ENCODE measurements at regions not wholly inside any gene's neighbourhood (a gene's known extent, or its start where the extent isn't known, plus 50 kb on each side); places are given as distances from the start of the nearest gene placed in this dataset.

- TF ChIP-seq HOMEZ (CRISPR knock-in tag; IDR thresholded peaks at IDR 0.05; ENCODE audit: low read depth) (no peak), ZSCAN25 (CRISPR knock-in tag; IDR thresholded peaks at IDR 0.05) (no peak), NR3C1 (CRISPR knock-in tag; IDR thresholded peaks at IDR 0.05) (no peak), SSRP1 (CRISPR knock-in tag; IDR thresholded peaks at IDR 0.05) (no peak), ZKSCAN1 (IDR thresholded peaks at IDR 0.05; ENCODE audit: low read length) (no peak), ZNF256 (CRISPR knock-in tag; conservative IDR thresholded peaks at IDR 0.05) (no peak), AGO2 (optimal IDR thresholded peaks at IDR 0.05; ENCODE audit: low read depth, low read length) (no peak), ARID2 (CRISPR knock-in tag; IDR thresholded peaks at IDR 0.05; ENCODE audit: borderline replicate concordance) (no peak), POLR2AphosphoS5 (IDR thresholded peaks at IDR 0.05; ENCODE audit: low read depth, low read length) (no peak), ZNF331 (CRISPR knock-in tag; IDR thresholded peaks at IDR 0.05) (no peak)
Measured at GRCh38 chr2:204223544-204223943, 287.0 kb downstream of the ICOS start (continued).

- Histone ChIP-seq H3K27me3 (ENCODE audit: control insufficient read depth in 1 of 2, insufficient read depth in 2 of 2, low read length in 2 of 2) (no peaks in the 10 kb centered on the region), H3K4me3 (replicated peaks in 1 of 3; ENCODE audit: insufficient read depth in 1 of 3, low read depth in 2 of 3, low read length in 3 of 3) (no peak overlapping the region), H4K20me1 (ENCODE audit: insufficient read depth, low read length) (no peaks in the 10 kb centered on the region), H3K4me2 (ENCODE audit: low read depth, low read length) (no peak overlapping the region), H3K27ac (ENCODE audit: extremely low read length, insufficient read depth, low read length) (no peak overlapping the region), H3K4me1 (ENCODE audit: insufficient read depth, low read length) (no peaks in the 10 kb centered on the region), H3K9ac (ENCODE audit: insufficient read depth, low read depth, low read length) (no peak overlapping the region), H3K36me3 (replicated peaks in 1 of 2; ENCODE audit: control insufficient read depth in 1 of 2, insufficient read depth in 2 of 2, low read length in 2 of 2) (no peaks in the 10 kb centered on the region), H3K79me2 (ENCODE audit: insufficient read depth, low read length) (no peaks in the 10 kb centered on the region), H2AFZ (ENCODE audit: low read length) (no peak overlapping the region), H3K9me3 (ENCODE audit: low read length) (no peaks in the 10 kb centered on the region)
- POLR2A ChIA-PET: no interaction called here
- 23% methylated on average over 2 of the region's 2 CpGs for WGBS (ENCODE audit: low lambda C conversion rate)
- intact Hi-C loops (cut with micrococcal nuclease; ENCODE audit: unreplicated experiment): no loop called here
- FAIRE-seq (no peak), ATAC-seq (no peak), DNase-seq (ENCODE audit: low spot score) (no peak)
- in situ Hi-C loops (cut with HindIII; ENCODE audit: extremely low pct_ligation_motif_present, low pct_unique_long_range_greater_than_20kb): no loop called here
- CTCF ChIA-PET (ENCODE audit: low intra/inter-chr PET ratio, low total read pairs): no interaction called here
- TF ChIP-seq NR2F2 (IDR thresholded peaks at IDR 0.05; ENCODE audit: borderline replicate concordance, low read depth) (no peak), SALL2 (CRISPR knock-in tag; IDR thresholded peaks at IDR 0.05) (no peak), ZNF570 (CRISPR knock-in tag; IDR thresholded peaks at IDR 0.05; ENCODE audit: borderline replicate concordance) (no peak), KDM5A (IDR thresholded peaks at IDR 0.05; ENCODE audit: borderline replicate concordance, low read length) (no peak), ZNF224 (CRISPR knock-in tag; IDR thresholded peaks at IDR 0.05) (no peak), ZNF225 (CRISPR knock-in tag; IDR thresholded peaks at IDR 0.05) (no peak), ZNF713 (CRISPR knock-in tag; IDR thresholded peaks at IDR 0.05) (no peak)
- TF ChIP-seq, protein P1, sequence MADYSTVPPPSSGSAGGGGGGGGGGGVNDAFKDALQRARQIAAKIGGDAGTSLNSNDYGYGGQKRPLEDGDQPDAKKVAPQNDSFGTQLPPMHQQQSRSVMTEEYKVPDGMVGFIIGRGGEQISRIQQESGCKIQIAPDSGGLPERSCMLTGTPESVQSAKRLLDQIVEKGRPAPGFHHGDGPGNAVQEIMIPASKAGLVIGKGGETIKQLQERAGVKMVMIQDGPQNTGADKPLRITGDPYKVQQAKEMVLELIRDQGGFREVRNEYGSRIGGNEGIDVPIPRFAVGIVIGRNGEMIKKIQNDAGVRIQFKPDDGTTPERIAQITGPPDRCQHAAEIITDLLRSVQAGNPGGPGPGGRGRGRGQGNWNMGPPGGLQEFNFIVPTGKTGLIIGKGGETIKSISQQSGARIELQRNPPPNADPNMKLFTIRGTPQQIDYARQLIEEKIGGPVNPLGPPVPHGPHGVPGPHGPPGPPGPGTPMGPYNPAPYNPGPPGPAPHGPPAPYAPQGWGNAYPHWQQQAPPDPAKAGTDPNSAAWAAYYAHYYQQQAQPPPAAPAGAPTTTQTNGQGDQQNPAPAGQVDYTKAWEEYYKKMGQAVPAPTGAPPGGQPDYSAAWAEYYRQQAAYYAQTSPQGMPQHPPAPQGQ (CRISPR knock-in tag; IDR thresholded peaks at IDR 0.05; ENCODE audit: borderline replicate concordance): no peak
- no TSS peak for BruUV-seq (replicated peaks)
Measured at GRCh38 chr2:204225671-204226073, 289.1 kb downstream of the ICOS start.
